ENCODE measurements at regions not wholly inside any gene's neighbourhood (a gene's known extent, or its start where the extent isn't known, plus 50 kb on each side); places are given as distances from the start of the nearest gene placed in this dataset.

DNA sequence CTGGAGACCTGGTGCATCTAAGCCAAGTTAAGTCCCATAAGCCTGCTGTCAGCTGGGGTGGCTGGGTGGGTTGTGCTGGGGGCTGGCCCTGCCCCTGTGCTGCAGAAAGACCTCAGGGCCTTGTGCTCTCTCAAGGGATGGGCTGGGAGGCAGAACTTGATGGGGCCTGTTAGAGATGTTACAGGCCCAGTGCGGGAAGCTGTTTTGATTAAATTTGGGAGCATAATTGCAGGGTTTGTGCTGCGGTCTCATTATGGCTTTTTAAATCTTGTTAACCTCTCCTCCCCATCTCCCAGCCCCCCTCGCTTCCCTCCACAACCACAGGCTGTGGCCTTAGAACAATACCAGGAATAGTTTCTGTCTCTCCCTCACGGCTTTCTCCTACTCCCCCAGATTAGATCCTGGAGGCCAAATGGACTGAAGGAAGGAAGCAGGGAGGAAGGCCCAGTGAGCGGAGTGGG, 87.6 kb upstream of the TLE3 start:
- TF ChIP-seq, protein P1, sequence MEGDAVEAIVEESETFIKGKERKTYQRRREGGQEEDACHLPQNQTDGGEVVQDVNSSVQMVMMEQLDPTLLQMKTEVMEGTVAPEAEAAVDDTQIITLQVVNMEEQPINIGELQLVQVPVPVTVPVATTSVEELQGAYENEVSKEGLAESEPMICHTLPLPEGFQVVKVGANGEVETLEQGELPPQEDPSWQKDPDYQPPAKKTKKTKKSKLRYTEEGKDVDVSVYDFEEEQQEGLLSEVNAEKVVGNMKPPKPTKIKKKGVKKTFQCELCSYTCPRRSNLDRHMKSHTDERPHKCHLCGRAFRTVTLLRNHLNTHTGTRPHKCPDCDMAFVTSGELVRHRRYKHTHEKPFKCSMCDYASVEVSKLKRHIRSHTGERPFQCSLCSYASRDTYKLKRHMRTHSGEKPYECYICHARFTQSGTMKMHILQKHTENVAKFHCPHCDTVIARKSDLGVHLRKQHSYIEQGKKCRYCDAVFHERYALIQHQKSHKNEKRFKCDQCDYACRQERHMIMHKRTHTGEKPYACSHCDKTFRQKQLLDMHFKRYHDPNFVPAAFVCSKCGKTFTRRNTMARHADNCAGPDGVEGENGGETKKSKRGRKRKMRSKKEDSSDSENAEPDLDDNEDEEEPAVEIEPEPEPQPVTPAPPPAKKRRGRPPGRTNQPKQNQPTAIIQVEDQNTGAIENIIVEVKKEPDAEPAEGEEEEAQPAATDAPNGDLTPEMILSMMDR (IDR thresholded peaks at IDR 0.05; ENCODE audit: insufficient read depth, low read length), result no peak
- no peak for TF ChIP-seq SPI1 (IDR thresholded peaks at IDR 0.05; ENCODE audit: borderline replicate concordance, low read depth)
- TF ChIP-seq, protein P2, sequence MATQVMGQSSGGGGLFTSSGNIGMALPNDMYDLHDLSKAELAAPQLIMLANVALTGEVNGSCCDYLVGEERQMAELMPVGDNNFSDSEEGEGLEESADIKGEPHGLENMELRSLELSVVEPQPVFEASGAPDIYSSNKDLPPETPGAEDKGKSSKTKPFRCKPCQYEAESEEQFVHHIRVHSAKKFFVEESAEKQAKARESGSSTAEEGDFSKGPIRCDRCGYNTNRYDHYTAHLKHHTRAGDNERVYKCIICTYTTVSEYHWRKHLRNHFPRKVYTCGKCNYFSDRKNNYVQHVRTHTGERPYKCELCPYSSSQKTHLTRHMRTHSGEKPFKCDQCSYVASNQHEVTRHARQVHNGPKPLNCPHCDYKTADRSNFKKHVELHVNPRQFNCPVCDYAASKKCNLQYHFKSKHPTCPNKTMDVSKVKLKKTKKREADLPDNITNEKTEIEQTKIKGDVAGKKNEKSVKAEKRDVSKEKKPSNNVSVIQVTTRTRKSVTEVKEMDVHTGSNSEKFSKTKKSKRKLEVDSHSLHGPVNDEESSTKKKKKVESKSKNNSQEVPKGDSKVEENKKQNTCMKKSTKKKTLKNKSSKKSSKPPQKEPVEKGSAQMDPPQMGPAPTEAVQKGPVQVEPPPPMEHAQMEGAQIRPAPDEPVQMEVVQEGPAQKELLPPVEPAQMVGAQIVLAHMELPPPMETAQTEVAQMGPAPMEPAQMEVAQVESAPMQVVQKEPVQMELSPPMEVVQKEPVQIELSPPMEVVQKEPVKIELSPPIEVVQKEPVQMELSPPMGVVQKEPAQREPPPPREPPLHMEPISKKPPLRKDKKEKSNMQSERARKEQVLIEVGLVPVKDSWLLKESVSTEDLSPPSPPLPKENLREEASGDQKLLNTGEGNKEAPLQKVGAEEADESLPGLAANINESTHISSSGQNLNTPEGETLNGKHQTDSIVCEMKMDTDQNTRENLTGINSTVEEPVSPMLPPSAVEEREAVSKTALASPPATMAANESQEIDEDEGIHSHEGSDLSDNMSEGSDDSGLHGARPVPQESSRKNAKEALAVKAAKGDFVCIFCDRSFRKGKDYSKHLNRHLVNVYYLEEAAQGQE (IDR thresholded peaks at IDR 0.05; ENCODE audit: insufficient replicate concordance, low read depth), result no peak
